ENCODE measurements at regions not wholly inside any gene's neighbourhood (a gene's known extent, or its start where the extent isn't known, plus 50 kb on each side); places are given as distances from the start of the nearest gene placed in this dataset.

DNA sequence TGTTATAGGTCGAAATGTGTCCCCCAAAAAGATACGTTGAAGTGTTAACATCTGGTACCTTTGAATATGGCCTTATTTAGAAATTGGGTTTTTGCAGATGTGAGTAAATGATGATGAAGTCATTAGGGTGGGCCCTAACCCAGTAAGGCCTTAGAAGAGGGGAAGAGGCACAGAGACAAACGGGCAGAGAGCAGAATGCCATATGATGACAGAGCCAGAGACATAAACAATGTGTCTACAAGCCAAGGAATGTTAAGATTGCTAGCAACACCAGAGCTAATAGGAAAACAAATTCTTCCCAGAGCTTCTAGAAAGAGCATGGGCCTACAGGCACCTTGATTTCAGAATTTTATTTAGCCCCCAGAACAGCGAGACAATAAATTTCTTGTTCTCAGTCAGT lies 693.1 kb upstream of the NECTIN3 start:
- TF ChIP-seq EP300 (IDR thresholded peaks at IDR 0.05; ENCODE audit: borderline replicate concordance) (no peak), NFIC (IDR thresholded peaks at IDR 0.05) (no peak), TAF1 (IDR thresholded peaks at IDR 0.05; ENCODE audit: low read depth) (no peak), YY1 (IDR thresholded peaks at IDR 0.05; ENCODE audit: low read depth) (no peak), FOXM1 (IDR thresholded peaks at IDR 0.05; ENCODE audit: borderline replicate concordance, low read depth) (no peak)
- TF ChIP-seq, protein P1, sequence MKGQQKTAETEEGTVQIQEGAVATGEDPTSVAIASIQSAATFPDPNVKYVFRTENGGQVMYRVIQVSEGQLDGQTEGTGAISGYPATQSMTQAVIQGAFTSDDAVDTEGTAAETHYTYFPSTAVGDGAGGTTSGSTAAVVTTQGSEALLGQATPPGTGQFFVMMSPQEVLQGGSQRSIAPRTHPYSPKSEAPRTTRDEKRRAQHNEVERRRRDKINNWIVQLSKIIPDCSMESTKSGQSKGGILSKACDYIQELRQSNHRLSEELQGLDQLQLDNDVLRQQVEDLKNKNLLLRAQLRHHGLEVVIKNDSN (IDR thresholded peaks at IDR 0.05): no peak

Data from Ishikawa (cell line).